Globus pallidus (tissue), 1 donor: ENCODE measurements at regions not wholly inside any gene's neighbourhood (a gene's known extent, or its start where the extent isn't known, plus 50 kb on each side); places are given as distances from the start of the nearest gene placed in this dataset.
"Not testable (repeated sequence)": the region's sequence is repeated elsewhere in the genome, so short reads cannot be mapped to it uniquely, and the experiment has no call there.

Source experiments
- DNase-seq: peaks from one replicate; pipeline ENCODE4 v3.0.0-alpha.2; 2015; ENCODE audit warnings: low spot score

DNA sequence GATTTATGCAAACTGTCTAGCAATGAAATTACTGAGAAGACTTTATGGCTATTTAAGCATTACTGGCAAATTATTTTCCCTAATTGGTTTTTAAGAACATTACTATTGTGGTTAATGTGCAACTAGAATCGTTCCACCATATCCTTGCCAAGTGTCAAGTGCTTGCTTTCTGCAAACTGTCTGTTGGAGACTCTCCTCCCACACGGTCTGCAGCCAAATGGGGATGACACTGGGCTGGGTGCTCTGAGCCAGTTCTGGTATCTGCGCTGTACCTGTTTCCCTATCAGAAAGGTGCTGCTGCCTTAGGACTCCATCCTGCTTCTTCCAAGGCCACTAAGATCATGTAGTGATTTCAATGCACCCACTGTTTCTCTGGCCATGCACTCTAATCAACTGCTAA, 110.4 kb downstream of the RAMP3 start:
- DNase-seq: no peak

DNA sequence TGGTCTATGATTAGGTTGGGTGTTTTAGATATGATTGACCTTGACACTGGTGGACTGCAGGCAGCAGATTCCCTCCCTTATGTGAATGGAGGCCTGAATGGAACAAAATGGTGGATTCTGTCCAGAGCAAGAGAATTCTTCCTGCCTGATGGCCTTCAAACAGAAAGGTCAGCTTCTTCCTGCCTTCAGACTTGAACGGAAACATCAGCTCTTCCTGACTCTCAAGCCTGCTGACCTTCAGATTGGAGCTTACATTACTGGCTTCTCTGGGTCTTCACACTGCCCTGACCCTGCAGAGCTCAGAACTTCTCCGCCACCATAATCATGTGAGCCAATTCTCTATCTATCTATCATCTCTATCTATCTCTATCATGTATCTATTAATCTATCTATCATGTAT, 111.6 kb downstream of the RAMP3 start:
- no peak for DNase-seq

DNA sequence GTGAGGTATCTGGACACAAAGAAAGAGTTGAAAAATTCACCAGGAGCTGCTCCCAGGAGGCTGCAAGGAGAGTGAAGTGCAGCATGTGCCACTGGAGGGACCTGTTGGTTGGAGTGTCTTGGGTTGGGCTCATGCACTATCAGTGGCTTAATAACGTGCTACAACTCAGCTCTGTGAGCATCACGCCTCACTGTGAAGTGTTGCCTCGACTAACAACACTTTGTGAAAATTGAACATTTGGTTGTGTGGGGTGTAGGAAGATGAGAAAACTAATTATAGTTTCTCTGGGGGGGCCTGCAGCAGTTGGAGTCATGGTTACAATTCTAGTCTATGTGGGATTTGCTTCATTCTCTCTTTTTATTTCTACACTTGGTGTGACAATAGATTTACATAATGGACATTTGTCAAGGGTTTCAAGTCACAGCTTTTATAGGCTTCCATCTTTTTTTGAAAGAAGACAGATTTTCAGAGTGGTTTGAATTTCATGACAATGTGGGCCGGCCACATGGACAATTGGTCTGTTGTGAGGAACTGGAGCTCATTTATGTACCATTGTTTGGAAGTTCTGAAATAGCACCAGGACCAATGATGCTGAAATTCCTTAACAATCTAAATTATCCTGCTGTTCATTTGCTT, 121.3 kb downstream of the RAMP3 start:
- peak; percentile 30 for DNase-seq

GRCh38 chr7:45289611-45290010, 132.0 kb downstream of the RAMP3 start:
- DNase-seq: not testable (repeated sequence)

GRCh38 chr7:45290880-45291279, 133.3 kb downstream of the RAMP3 start:
- no peak for DNase-seq

DNA sequence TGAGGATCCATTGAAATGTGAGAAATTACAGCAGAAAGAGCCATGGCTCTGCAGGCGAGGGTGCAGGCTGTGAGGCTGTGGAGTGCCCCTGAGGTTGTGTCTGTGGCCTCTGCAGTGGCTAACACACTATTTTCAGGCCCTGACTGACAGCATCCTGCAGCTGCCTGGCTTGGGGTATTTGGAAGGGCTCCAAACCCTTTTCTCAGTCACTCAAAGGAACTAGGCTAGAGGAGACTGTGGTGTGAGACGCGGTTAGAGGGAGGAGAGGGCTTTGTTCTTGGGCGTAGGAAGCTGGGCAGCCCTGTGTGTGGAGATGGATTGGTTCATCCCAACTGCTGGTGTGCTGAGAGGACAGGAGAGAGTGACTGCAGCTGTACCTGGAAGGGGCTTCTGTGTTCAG, 134.9 kb downstream of the RAMP3 start:
- no peak for DNase-seq

- DNase-seq: no peak
Observed at GRCh38 chr7:45293295-45293942, 135.8 kb downstream of the RAMP3 start.

DNA sequence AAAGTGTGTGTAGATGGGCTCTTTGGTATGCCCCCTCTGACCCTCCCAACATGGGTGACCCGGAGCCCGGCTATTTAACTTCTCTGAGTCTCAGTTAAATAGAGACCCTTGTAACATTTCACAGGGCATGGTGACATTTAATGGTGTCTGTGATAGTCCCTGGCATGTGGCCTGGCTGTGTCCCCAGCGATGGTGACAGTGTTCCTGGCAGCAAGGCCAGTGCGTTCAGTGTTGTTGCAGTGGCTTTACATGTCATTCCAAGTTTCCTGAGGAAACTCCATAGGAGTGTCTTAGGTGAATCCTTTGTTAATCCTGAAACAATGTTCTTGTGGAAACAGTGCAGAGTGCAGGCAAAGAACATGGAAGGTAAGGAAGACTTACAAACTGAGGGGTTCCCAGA, 137.0 kb downstream of the RAMP3 start:
- no peak for DNase-seq

DNA sequence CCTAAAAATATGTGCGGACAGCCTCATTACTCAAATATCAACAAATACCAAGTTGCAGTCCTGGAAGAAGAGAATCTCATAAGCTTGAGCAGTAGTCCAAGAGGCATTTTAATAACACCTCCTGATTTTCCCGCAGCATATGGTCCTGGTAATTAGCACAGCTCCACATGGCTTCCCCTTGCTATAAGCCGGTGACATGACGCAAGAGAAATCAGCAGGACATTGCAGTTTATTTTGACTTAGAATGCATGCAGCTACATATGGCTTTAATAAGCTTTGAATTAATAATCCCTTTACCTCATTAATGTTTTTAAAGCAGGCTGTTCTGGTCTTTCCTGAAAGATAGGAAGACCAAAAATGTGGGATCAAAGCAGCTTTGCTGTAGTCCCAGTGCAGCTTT, 137.6 kb downstream of the RAMP3 start:
- DNase-seq: no peak

DNA sequence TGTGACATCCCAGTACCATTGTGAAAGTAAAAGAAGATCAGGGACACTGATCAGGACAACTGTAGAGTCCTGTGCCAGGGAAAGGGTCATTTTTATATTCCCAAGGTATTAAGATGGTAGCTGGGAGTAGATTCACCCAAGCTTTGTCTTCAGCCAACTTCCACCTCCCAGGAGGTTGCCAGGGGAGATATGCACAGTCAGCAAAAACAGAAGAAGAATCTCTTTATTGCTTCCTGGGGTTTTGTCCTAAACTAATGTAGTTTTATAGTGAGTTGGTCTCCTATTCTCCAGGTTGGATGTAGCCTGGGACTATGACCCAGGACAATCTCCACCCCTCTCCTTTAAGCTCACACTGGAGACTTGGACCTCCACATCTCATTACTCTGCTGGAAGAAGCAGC, 139.2 kb downstream of the RAMP3 start:
- no peak for DNase-seq

DNA sequence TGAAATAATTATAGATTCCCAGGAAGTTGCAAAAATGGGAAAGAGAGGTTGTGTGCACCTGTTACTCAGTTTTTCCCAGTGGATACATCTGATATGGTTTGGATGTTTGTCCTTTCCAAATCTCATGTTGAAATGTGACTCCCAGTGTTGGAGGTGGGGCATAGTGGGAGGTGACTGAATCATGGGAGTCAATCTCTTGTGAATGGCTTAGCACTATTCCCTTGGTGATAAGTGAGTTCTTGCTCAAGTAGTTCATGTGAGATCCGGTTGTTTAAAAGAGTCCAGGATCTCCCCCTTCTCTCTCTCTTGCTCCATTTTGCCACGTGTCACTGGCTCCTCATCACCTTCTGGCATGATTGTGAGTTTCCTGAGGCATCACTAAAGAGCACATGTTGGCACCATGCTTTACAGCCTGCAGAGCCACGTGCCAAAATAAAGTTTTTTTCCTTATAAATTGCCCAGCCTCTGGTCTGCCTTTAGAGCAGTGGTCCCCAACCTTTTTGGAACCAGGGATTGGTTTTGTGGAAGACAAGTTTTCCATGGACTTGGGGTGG, 149.2 kb downstream of the RAMP3 start:
- no peak for DNase-seq

- no peak for DNase-seq
Observed at GRCh38 chr7:45311597-45311996, 154.0 kb downstream of the RAMP3 start.

- not testable (repeated sequence) for DNase-seq
Observed at GRCh38 chr7:45315512-45315911, 157.9 kb downstream of the RAMP3 start.

DNA sequence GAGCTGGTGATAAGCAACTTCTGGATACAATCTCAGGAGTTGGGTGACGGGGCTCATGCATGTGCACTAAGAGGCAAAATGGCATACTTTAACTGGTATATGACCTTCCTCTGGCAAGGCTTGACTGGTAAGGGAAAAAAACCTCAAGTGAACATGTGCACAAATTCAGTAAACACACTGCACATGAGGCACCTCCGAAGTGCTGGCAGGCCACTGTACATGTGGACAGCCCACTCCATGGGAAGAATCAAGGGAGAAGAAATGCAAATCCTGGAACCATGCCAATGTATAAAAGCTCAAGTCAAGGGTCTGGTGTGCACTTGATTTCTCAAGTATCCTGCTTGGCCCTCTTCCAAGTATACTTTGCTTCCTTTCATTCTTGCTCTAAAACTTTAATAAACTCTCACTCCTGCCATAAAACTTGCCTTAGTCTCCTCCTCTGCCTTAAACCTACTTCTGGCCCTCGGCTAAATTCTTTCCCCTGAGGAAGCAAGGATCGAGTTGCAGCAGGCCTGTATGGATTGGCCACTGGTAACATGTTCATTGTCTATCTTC, 167.2 kb downstream of the RAMP3 start:
- DNase-seq: no peak

DNA sequence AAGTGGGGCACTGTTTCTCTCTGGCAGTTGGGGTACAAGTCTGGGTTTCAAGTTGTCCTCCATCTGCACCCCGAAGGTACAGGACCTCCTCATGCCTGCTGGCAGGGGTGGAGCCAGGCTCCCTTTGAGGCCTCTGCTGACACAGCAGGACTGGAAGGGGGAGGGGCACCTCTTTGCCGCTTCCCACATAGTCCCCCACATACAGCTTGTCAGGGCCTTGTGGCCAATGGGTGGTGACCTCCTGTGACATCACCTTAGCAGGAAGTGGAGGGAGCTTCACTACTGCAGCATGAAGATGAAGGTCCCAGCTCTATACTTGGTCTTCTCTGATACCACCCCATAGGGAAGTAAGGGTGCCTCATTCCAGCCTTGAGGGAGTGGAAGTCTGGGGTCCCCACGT, 167.8 kb downstream of the RAMP3 start:
- no peak for DNase-seq

GRCh38 chr7:45328403-45328981, 170.9 kb downstream of the RAMP3 start:
- DNase-seq: no peak

DNA sequence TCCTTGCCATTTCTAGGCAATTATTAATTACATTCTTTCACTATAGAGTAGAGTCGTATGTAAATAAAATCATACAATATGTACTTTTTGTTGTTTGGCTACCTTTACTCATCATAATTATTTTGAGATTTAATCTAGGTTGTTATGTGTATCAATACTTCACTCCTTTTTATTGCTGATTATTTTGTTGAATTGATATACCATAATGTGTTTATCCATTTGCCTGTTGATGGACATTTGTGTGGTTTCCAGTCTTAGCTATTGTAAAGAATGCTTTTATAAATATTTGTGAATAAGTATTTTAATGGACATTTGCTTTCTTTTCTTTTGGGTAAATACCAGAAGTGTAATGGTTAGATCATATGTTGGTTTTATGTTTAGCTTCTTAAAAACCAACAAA, 174.0 kb downstream of the RAMP3 start:
- no peak for DNase-seq

- not testable (repeated sequence) for DNase-seq
Observed at GRCh38 chr7:45335024-45335423, 177.4 kb downstream of the RAMP3 start.

- DNase-seq: no peak
Observed at GRCh38 chr7:45342236-45342635, 184.6 kb downstream of the RAMP3 start.

DNA sequence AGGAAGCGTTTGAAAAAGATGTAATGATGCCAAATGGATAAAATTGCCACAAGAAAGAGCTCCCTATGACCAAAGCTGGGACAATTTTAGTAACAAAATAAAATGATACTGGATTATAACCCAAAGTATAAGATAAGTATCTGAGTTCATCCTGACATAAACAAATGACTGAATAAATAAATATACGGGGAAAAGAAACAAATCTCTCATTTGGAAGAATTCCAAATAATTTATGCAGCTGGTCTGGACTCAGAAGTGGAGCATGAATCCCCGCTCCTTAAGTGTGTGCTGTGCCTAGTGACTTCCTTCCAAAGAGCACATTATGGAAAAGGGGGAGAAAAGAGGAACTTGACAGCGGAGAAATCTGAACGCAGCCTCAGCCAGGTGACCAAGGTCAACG, 186.2 kb downstream of the RAMP3 start:
- no peak for DNase-seq

GRCh38 chr7:45347804-45348203, 190.2 kb downstream of the RAMP3 start:
- no peak for DNase-seq

- DNase-seq: no peak
Observed at GRCh38 chr7:45349090-45349489, 191.5 kb downstream of the RAMP3 start.

DNA sequence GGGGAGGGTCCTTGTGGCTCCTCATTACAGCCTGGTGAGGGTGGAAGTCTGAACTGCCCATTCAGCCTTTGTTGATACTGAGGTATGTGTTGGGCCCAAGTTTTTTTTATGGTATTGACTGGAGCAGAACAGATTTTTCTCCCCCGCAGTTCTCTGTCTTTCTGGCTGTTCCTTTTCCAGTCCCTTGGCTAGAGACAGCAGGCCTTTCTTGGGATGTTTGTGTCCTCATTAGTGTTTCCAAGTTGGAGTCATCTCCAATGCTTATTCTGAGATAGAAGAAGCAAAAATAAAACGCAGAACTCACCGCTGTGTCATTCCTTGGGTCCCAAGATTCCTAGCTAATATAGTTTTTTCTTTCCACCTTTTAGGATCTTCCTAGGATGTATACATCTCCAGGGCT, 193.3 kb downstream of the RAMP3 start:
- no peak for DNase-seq
